ENCODE measurements at regions not wholly inside any gene's neighbourhood (a gene's known extent, or its start where the extent isn't known, plus 50 kb on each side); places are given as distances from the start of the nearest gene placed in this dataset.

- POLR2A ChIA-PET: no interaction called here
- Histone ChIP-seq H3K27me3 (ENCODE audit: control insufficient read depth, insufficient read depth, low read length) (no peaks in the 10 kb centered on the region), H3K27ac (ENCODE audit: low read depth, low read length) (no peak overlapping the region), H3K4me3 (ENCODE audit: low read depth, low read length) (no peak overlapping the region), H3K9me3 (ENCODE audit: control insufficient read depth, insufficient read depth, low read length) (no peaks in the 10 kb centered on the region)
- CTCF ChIA-PET: no interaction called here
- DNase-seq (ENCODE audit: low read depth, low spot score): no peak
- TF ChIP-seq CTCF (IDR thresholded peaks at IDR 0.05; ENCODE audit: low read depth, low read length): no peak
Observed at GRCh38 chr6:92297101-92297500, 1122.3 kb downstream of the EPHA7 start.

- ChIA-PET CTCF (no interaction called here), POLR2A (no interaction called here)
- no peak for DNase-seq (ENCODE audit: low read depth, low spot score)
- Histone ChIP-seq H3K27me3 (ENCODE audit: control insufficient read depth, insufficient read depth, low read length) (no peaks in the 10 kb centered on the region), H3K9me3 (ENCODE audit: control insufficient read depth, insufficient read depth, low read length) (no peaks in the 10 kb centered on the region), H3K27ac (ENCODE audit: low read depth, low read length) (no peak overlapping the region), H3K4me3 (ENCODE audit: low read depth, low read length) (no peak overlapping the region)
- TF ChIP-seq CTCF (IDR thresholded peaks at IDR 0.05; ENCODE audit: low read depth, low read length): no peak
Observed at GRCh38 chr6:92292067-92292466, 1127.3 kb downstream of the EPHA7 start.

GRCh38 chr6:92289831-92290230 lies 1129.5 kb downstream of the EPHA7 start:
- Histone ChIP-seq H3K9me3 (ENCODE audit: control insufficient read depth, insufficient read depth, low read length) (no peaks in the 10 kb centered on the region), H3K4me3 (ENCODE audit: low read depth, low read length) (no peak overlapping the region), H3K27me3 (ENCODE audit: control insufficient read depth, insufficient read depth, low read length) (no peaks in the 10 kb centered on the region), H3K27ac (ENCODE audit: low read depth, low read length) (no peak overlapping the region)
- DNase-seq (ENCODE audit: low read depth, low spot score): no peak
- POLR2A ChIA-PET: no interaction called here
- CTCF ChIA-PET: interaction anchor here (1.0 kb wide), 1 partner anchor 1209 kb away, joined by 4 read pairs; no protein-coding TSS in a partner anchor
- TF ChIP-seq CTCF (IDR thresholded peaks at IDR 0.05; ENCODE audit: low read depth, low read length): no peak

- ChIA-PET POLR2A (no interaction called here), CTCF (no interaction called here)
Observed at GRCh38 chr6:92281571-92282076, 1137.7 kb downstream of the EPHA7 start.

GRCh38 chr6:92275150-92275549 lies 1144.2 kb downstream of the EPHA7 start:
- H3K27ac ChIP-seq (ENCODE audit: low read depth, low read length): no peak overlapping the region
- TF ChIP-seq CTCF (IDR thresholded peaks at IDR 0.05; ENCODE audit: low read depth, low read length): no peak
- POLR2A ChIA-PET: no interaction called here
- H3K4me3 ChIP-seq (ENCODE audit: low read depth, low read length): no peak overlapping the region
- H3K9me3 ChIP-seq (ENCODE audit: control insufficient read depth, insufficient read depth, low read length): no peaks in the 10 kb centered on the region
- no peak for DNase-seq (ENCODE audit: low read depth, low spot score)
- H3K27me3 ChIP-seq (ENCODE audit: control insufficient read depth, insufficient read depth, low read length): no peaks in the 10 kb centered on the region
- CTCF ChIA-PET: no interaction called here

More at GRCh38 chr6:92281571-92282076, 1137.7 kb downstream of the EPHA7 start:
- Histone ChIP-seq H3K4me3 (ENCODE audit: low read depth, low read length) (no peak overlapping the region), H3K27ac (ENCODE audit: low read depth, low read length) (no peak overlapping the region), H3K27me3 (ENCODE audit: control insufficient read depth, insufficient read depth, low read length) (no peaks in the 10 kb centered on the region), H3K9me3 (ENCODE audit: control insufficient read depth, insufficient read depth, low read length) (no peaks in the 10 kb centered on the region)
- TF ChIP-seq CTCF (IDR thresholded peaks at IDR 0.05; ENCODE audit: low read depth, low read length): no peak
- DNase-seq (ENCODE audit: low read depth, low spot score): no peak

All from AG04450 (cell line).